Stimulated activated CD4-positive, alpha-beta T cell treated with anti-CD3 and anti-CD28 coated beads, Interleukin-4, amount 100 ng/mL, for 24 hours (primary cell): ENCODE measurements at regions not wholly inside any gene's neighbourhood (a gene's known extent, or its start where the extent isn't known, plus 50 kb on each side); places are given as distances from the start of the nearest gene placed in this dataset.
"Not testable (repeated sequence)": the region's sequence is repeated elsewhere in the genome, so short reads cannot be mapped to it uniquely, and the experiment has no call there.

ENCODE experiments used
- DNase-seq: peaks from one replicate; pipeline ENCODE4 v3.0.0-alpha.2; 2020

- DNase-seq, result no peak
These were observed 114.3 kb downstream of the DLEU7 start for GRCh38 chr13:50729177-50729576.

- DNase-seq, result no peak
These were observed 112.8 kb downstream of the DLEU7 start for GRCh38 chr13:50730496-50731351.

GRCh38 chr13:50731400-50731799, 112.1 kb downstream of the DLEU7 start:
- no peak for DNase-seq

- no peak for DNase-seq
These were observed 110.8 kb downstream of the DLEU7 start for GRCh38 chr13:50732712-50733111.

GRCh38 chr13:50733392-50733791, 110.1 kb downstream of the DLEU7 start:
- no peak for DNase-seq

- DNase-seq, result no peak
These were observed 108.4 kb downstream of the DLEU7 start for GRCh38 chr13:50735071-50735470.

GRCh38 chr13:50740052-50740741, 103.3 kb downstream of the DLEU7 start:
- no peak for DNase-seq

- no peak for DNase-seq
These were observed 101.1 kb downstream of the DLEU7 start for GRCh38 chr13:50742353-50742752.

GRCh38 chr13:50742968-50743367, 100.5 kb downstream of the DLEU7 start:
- no peak for DNase-seq

GRCh38 chr13:50744116-50744660, 99.3 kb downstream of the DLEU7 start:
- DNase-seq, result no peak

GRCh38 chr13:50745542-50746115, 97.9 kb downstream of the DLEU7 start:
- no peak for DNase-seq

- DNase-seq, result no peak
These were observed 95.6 kb downstream of the DLEU7 start for GRCh38 chr13:50747737-50748350.

- not testable (repeated sequence) for DNase-seq
These were observed 90.3 kb downstream of the DLEU7 start for GRCh38 chr13:50753221-50753620.

- not testable (repeated sequence) for DNase-seq
These were observed 87.4 kb downstream of the DLEU7 start for GRCh38 chr13:50755862-50756685.

- DNase-seq, result no peak
These were observed 86.5 kb downstream of the DLEU7 start for GRCh38 chr13:50757008-50757407.

GRCh38 chr13:50758796-50759195, 84.7 kb downstream of the DLEU7 start:
- DNase-seq, result no peak

GRCh38 chr13:50760751-50761150, 82.7 kb downstream of the DLEU7 start:
- DNase-seq, result no peak

- no peak for DNase-seq
These were observed 82.1 kb downstream of the DLEU7 start for GRCh38 chr13:50761406-50761805.

- no peak for DNase-seq
These were observed 80.4 kb downstream of the DLEU7 start for GRCh38 chr13:50762969-50763567.

- DNase-seq, result no peak
These were observed 77.5 kb downstream of the DLEU7 start for GRCh38 chr13:50766013-50766412.

- no peak for DNase-seq
These were observed 76.8 kb downstream of the DLEU7 start for GRCh38 chr13:50766695-50767094.

GRCh38 chr13:50772881-50773280, 70.6 kb downstream of the DLEU7 start:
- not testable (repeated sequence) for DNase-seq
